Activated CD4-positive, CD25-positive, alpha-beta regulatory T cell treated with anti-CD3 and anti-CD28 coated beads, Interleukin-2, amount 50 U/mL, for 24 hours (primary cell): ENCODE measurements at regions not wholly inside any gene's neighbourhood (a gene's known extent, or its start where the extent isn't known, plus 50 kb on each side); places are given as distances from the start of the nearest gene placed in this dataset.
A peak's percentile ranks its signal among the peaks of the same experiment; 100 is the strongest.
"Not testable (repeated sequence)": the region's sequence is repeated elsewhere in the genome, so short reads cannot be mapped to it uniquely, and the experiment has no call there.

Experiments
- ATAC-seq, 2 donors: fragments of 150-1000 bp; cut with Tn5 transposase; one replicate each; pipeline ENCODE4 v1.10.0; 2021; ENCODE audit warnings: mild to moderate bottlenecking in 1 of 2, moderate library complexity in 1 of 2

DNA sequence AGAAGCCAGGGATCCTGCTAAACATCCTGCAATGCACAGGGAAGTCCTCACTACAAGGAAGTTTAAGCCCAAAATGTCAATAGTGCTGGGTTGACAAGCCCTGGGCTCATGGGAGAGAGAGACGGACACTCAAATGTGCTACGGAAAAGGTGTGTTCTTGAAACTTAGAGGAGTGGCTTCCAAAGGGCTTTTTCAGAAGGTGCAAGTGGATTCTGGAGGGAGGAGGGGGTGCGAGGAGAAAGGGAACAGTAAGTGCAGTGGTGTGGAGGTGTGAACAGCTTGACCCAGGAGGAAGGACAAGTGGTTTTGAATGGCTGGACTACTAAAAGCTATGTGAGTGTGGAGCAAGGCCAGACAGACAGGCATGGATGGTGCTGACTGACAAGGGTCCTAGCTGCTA lies 50.4 kb upstream of the CECR2 start:
- ATAC-seq = no peak

DNA sequence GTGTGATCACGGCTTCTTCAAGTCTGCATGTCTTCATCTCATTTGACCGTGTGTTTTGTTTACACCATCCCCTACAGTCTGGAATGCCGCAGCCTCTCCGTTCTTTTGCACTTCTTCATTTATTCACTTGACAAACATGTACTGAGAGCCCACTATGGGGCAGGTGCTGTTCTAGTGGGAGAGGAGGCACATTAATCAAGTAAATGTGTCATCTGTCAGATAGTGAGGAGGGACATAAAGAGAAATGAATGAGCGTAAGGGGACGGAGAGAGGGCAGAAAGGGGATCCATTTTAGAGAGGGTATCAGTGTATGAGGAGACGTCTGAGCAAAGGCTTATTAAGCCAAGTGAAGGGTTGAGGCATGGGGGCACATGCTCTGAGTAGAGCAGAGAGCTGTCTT lies 54.0 kb upstream of the CECR2 start:
- ATAC-seq = no peak

DNA sequence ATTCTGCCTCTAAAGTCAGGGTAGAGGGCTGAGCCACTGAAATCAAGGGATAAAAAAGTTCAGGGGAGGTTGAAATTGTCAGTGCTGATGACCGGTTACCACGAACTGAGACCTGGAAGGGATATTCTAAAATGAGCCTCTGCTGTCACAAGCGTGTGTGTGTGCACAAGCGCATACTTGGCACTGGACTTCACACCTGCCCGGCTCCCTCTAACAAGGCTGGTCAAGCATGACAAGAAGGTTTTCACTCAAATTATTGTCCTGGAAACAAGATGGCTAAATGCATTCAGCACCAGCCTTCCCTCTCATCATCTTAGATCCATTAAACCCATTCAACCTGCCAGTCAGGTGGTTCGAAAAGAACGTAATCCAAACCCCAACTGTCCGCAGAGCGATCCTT lies 54.8 kb upstream of the CECR2 start:
- no peak for ATAC-seq

DNA sequence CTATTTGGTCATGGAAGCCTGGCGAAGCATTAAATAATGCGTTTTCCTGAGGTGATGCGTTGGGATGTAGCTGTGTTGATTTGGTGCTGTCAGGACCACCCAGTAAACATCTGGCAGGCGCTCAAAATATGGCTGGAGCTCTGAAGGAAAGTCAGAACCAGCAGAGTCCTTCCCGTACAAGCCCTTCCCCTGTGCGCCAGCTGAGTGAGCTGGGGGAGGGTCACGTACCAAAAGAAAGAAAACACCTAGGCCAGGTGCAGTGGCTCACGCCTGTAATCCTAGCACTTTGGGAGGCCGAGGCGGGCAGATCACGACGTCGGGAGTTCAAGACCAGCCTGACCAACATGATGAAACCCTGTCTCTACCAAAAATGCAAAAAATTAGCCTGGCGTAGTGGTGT lies 55.6 kb upstream of the CECR2 start:
- no peak for ATAC-seq

DNA sequence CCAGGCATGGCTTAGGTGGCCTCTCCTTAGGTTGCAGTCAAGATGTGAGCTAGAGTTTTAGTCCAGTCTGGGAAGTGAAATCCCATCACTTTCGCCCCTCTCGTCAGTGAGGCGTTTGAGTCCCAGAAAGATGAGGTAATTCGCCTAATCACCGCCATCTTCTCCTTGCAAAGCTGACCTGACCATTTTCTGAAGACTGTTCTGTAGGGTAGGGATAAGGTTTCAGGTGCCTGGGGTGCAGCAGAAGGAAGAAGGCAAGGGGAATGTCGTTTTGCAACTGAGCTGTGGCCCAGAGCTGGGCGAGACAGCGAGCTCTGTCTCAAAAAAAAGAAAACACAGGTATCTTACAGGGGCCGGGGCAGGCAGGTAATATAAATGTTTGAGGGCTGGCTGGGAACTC lies 61.7 kb upstream of the CECR2 start:
- ATAC-seq = no peak

DNA sequence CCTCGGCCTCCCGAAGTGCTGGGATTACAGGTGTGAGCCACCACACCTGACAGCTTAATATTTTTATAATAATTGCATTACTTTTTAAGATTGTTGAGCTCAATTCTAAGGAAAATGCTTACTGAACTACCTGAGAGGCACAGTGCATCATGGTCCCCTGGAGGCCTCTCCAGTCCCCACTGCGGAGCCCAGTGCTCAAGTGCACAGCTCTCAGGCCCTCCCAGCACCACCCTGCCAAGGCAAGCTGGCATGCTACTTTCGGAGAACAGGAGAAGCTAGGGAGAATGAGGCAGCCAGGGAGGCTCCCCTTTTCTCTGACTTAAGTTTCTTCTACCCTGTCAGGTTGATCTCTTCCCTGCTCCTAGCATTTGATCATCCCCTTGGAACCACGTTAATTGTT lies 64.2 kb upstream of the CECR2 start:
- ATAC-seq = no peak

DNA sequence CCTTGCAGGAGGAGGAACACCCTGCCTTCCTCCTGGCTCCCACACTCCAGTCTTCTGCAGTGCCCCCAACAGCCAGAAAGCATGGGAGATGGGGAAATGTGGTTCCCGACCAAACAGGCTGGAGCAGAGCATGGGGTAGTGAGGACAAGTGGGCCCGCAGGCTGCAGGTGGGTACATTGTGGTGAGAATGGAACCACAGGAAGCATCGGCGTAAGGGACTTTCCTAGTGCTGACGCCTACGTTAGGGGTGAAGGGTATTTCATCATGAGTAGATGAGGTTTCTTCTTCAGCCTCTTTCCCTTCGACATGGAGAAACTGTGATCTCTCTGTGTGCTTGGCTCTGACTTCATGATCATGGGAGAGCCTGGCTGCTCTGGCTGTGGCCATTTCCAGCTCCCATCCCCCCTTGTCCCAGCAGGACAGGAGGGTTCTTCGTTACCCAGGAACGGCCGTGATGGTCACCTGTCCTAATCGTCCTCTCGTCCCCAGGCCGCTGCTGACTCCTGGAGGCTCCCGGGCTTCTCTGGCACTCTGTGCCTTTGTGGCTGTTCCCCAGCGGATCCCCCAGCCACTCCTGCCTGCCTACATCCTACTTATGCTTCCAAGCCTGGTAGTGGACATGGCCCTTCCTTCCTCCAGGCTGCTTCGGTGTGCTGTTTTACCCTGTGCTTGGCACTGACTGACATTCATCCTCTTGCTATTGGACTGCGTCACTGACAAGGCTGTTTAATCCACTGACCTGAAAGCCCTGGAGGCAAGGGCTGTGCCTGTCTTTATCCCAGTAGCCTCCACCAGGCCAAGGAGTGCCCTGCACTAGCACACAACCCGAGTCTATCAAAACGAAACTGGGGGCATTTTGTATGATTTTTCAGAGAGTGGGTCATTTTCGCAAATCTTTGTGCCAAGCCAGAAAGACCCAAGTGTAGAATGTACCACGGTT lies 65.2 kb upstream of the CECR2 start:
- peak; percentile 98 to 99 for ATAC-seq

DNA sequence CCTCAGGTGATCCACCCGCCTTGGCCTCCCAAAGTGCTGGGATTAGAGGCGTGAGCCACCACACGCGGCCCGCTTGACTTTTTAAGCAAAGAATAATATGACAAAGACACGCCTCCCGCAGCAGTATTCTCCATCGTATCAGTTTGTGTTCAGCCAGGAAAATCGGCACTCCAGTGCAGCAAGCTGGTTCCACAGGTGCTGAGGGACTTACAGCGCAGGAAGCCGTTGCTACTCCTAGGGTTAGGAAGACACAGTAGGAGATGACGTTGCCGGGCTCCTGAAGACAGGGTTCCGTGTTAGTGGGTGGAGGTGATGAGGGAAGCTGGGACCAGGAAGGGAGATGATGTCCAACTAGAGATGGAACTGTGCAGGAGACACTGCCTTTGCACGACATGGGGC lies 65.8 kb upstream of the CECR2 start:
- no peak for ATAC-seq

DNA sequence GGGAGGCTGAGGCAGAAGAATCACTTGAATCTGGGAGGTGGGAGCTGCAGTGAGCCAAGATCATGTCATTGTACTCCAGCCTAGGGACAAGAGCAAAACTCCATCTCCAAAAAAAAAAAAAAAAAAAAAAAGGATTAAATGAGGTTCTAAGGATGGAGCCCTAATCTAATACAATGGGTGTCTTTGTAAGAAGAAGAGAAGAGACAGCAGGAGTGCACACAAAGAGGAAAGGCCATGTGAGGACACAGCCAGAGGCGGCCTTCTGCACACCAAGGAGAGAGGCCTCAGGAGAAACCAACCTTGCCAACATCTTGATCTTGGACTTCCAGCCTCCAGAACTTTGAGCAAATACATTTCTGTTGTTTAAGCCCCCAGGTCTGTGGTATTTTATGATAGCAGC lies 66.6 kb upstream of the CECR2 start:
- no peak for ATAC-seq

DNA sequence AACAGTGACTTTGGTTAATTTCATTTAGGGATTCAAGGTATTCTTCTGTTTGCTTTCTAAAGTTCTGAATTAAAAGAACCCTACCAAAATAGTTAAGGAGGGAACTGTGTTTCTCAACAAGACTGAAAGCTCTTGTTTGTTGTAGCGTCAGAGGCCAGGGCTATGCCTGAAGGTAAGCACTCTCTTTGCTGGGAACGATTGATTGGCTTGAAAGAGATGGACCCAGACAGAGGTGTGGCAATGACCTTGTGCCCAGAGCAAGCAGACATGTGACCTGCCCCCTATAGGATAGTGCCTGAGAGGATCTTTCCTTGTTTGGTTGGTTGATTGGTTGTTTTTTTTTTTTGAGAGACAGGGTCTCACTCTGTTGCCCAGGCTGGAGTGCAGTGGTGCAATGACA lies 68.3 kb upstream of the CECR2 start:
- ATAC-seq = no peak

DNA sequence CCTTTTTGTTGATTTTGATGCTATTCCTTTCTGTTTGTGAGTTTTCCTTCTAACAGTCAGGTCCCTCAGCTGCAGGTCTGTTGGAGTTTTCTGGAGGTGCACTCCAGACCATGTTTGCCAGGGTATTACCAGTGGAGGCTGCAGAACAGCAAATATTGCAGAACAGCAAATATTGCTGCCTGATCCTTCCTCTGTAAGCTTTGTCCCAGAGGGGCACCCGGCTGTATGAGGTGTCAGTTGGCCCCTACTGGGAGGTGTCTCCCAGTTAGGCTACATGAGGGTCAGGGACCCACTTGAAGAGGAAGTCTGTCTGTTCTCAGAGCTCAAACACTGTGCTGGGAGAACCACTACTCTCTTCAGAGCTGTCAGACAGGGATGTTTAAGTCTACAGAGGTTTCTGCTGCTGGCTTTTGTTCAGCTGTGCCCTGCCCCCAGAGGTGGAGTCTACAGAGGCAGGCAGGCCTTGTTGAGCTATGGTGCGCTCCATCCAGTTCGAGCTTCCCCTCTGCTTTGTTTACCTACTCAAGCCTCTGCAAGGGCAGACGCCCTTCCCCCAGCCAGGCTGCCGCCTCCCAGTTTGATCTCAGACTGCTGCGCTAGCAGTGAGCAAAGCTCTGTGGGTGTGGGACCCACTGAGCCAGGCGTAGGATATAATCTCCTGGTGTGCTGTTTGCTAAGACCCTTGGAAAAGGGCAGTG lies 70.3 kb upstream of the CECR2 start:
- ATAC-seq = not testable (repeated sequence)

DNA sequence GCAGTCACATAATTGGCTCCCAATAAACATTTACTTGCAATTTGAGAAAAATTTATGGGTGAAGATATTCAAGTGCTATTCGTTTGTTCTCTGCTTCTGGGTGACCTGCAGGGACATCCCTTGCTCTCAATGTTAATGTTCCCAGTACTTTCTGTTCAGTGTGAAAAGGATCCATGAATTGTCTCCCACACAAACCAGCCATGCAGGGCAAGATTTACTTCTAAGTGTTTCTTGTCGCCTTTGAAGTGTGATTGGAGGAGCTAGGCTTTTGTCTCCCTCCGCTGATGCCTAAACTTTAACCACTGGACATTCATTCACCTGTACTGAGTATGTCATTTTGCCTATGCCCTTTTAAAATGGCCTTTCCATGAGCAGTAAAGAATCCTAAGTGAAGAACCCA lies 66.4 kb upstream of the ADA2 start:
- no peak for ATAC-seq

DNA sequence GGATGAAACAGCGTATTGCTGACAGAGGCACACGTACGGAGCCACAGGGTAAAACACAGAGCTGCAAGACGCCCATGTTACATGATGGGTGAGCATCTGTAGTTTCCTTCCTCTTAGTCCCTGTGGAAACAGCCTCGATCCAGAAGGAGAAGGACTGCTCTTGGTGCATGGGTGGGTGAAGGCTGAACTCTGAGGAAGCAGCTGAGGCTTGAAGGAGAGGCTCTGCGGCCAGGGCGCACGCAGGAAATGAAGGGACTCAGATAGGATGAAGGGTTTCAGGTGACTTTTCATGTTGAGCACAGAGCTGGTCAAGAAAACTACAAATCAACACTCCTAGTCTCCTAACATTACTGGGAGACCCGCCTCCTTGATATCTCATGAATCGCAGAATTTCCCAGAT lies 65.7 kb upstream of the ADA2 start:
- no peak for ATAC-seq

DNA sequence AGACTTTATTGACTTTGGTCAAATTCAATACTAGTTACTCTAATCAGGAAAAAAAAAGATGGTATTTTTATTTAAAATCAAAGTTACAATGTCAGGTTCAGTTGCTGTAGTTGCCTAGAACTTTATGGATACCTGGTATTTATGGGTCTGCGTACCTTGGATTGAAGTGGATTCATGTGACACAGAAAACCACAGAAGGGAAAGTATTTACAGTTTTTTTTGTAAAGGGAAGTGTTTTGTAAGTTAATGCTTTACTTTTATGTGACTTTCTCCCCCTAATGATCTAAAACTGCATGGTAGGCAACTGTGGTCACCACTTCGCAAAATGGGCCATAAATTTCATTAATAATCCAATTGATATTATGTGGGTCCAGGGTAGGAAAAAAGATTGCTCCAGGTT lies 65.2 kb upstream of the ADA2 start:
- ATAC-seq = no peak

DNA sequence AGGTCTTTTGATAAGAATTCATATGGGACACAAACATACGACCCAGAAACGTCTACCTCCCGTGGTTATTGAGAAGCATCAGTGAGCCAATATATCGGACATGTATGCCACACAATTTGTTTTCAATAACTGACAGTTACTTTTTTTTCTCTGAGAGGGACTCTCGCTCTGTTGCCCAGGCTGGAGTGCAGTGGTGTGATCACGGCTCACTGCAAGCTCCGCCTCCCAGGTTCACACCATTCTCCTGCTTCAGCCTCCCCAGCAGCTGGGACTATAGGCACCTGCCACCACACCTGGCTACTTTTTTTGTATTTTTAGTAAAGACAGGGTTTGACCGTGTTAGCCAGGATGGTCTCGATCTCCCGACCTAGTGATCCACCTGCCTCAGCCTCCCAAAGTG lies 64.6 kb upstream of the ADA2 start:
- not testable (repeated sequence) for ATAC-seq

DNA sequence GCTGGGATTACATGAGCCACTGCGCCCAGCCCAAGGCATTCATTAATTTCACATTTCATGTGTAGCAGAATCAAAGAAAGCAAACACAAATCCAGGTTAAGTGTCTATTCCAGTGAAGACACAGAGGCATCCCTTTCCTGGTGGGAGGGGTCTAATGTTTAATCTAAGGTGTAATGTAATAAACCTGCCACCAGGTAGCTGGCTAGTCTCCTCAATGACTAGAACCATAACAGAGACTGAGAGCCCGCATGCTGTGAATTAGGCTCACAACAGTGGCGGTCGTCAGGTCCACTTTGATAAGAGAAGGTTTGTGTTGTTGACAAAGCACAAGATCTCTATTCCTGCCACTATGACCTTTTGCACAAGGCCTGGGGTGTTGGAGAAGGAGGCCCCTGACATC lies 64.2 kb upstream of the ADA2 start:
- ATAC-seq = no peak

DNA sequence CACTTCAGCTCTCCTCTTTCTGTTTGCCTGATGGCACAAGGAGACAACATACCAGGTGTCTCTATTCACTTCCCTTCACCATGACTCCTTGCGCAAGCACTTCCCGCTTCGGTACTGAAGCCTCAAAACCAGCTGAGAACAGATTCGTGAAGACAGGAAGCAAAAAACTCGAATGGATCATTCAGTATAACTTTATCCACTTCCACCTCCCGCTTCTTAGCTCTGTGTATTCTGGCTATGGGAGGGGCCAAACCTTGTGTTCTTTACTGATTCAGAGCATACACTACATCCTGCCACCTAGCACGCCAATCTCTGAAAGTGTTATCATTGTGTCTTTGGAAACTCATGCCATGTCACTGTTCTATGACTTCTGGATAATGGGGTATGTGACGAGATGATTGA lies 62.2 kb upstream of the ADA2 start:
- ATAC-seq = peak; percentile 36 to 52

DNA sequence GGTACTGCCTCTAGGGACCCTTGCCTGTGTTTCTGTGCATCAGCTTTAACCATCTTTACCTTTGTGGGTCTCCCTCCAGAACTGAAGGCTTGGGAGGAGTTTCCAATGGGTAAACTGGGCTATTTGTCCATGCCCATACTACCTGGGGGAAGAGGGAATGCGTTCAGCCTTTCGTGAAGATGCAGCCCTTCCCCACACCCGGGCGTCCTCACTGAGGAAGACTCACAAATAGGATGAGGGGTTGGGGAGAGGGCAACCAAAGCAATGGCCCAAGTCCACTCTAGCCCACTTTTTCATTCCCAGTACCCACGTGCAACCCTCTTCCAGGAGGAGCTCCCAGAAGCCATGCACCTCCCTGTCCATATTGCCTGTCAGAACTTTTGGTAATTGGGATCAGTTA lies 61.8 kb upstream of the ADA2 start:
- no peak for ATAC-seq

DNA sequence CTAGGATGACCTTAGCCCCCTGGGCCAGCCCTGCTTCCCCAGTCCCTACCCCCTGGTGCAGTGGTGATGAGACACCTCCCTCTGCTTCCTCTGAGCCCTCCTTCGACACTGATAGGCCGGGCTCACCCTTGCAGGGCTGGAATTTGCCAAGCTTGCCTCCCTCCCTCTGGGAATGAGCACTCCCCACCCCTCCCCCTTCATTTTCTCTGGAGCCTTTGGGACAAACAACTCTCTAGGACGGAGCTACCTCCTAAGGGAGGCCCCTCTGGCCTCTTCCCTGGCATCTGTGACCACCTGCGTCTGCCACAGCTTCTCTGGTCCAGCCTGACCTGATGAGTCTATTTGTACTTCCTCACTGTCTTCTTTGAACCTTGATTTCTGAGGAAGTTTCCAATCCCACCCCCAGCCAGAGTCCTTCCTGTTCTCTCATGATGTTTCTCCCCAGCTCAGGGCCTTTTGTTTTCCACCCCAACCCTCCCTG lies 53.3 kb upstream of the ADA2 start:
- no peak for ATAC-seq

DNA sequence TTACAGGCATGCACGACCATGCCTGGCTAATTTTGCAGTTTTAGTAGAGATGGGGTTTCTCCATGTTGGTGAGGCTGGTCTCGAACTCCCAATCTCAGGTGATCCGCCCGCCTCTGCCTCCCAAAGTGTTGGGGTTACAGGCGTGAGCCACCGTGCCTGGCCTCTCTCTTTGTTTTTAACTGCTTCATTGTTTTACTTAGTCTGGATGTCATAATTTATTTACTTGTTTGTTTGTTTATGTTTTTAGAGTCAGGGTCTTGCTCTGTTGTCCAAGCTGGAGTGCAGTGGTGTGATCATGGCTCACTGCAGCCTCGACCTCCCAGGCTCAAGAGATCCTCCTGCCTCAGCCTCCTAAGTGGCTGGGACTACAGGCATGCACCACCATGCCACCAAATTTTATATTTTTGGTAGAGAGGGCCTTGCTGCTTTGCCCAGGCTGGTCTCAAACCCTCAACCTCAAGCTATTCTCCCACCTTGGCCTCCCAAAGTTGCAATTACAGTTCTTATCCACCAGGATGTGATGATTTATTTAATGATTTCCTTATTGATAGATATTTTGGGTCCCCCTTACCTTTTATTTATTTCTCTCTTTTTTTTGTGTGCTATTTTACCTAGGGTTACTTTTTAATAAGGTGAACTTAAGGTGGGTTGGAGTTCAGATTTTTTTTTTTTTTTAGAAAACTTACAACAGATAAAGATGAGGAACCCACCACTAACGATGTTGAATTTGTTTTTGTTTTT lies 52.6 kb upstream of the ADA2 start:
- no peak for ATAC-seq

DNA sequence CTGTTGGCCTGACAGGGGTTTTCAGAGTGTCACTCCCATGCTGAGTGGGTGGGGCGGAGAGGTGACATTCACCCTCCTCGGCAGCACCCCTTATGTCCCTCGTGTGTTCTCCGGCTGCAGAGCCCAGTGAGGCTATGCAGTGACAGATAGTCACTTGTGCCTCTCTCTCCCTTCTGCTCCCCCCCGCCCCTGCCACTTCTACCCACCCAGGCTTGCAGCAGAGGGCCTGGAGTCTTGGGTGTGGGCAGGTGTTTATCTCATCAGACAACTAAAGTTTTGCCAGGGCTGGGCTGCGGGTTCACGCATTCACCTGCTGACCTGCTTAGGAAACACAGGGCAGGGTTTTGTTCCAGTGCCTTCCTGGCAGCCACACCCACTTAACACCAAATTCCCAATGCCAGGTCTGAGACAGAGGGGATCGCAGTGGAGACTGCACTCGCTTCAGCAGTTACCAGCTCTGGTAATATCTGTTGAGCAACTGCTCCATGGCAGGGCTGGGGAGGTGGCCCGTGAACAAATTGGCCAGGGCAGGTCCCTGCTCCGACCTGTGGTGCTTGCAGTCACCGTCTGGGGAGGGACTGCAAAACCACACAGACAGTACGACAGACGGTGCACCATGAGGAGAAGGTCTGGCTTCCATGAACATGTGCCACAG lies 50.5 kb upstream of the ADA2 start:
- ATAC-seq = no peak

DNA sequence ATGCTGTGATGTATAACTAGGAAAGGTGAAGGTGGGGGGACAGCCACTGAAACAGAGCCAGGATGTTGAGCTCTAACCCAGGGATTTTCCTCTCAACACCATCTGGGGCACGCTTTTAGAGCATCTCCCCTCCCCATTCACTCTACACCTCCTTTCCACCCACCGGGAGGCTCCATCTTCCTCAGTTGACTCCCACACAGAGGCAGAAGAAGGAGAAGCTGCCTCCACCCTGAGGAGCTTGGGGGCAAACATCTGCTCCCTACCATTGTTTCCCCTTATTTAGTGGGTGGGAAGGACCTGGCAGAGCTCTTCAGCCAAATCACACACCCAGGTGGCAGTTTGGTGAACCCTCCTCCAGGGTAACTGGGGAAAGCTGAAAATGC lies 50.0 kb upstream of the ADA2 start:
- ATAC-seq = no peak
